Fibroblast of mammary gland (primary cell): ENCODE measurements at regions not wholly inside any gene's neighbourhood (a gene's known extent, or its start where the extent isn't known, plus 50 kb on each side); places are given as distances from the start of the nearest gene placed in this dataset.
"Not testable (repeated sequence)": the region's sequence is repeated elsewhere in the genome, so short reads cannot be mapped to it uniquely, and the experiment has no call there.

Experiments used
- DNase-seq: peaks from one replicate; pipeline ENCODE4 v3.0.0-alpha.2; 2010; ENCODE audit warnings: low read depth
- H3K4me3 ChIP-seq: 2 replicates; pipeline ENCODE4 v1.5.1; 2011; ENCODE audit warnings: low read depth, mild to moderate bottlenecking, low read length, moderate library complexity; ENCODE audit not compliant: control insufficient read depth
- CTCF ChIP-seq: conservative IDR thresholded peaks from 2 replicates; pipeline ENCODE4 v1.5.1; 2011; ENCODE audit warnings: low read depth, low read length, inconsistent platforms; ENCODE audit not compliant: control insufficient read depth, insufficient read depth

DNA sequence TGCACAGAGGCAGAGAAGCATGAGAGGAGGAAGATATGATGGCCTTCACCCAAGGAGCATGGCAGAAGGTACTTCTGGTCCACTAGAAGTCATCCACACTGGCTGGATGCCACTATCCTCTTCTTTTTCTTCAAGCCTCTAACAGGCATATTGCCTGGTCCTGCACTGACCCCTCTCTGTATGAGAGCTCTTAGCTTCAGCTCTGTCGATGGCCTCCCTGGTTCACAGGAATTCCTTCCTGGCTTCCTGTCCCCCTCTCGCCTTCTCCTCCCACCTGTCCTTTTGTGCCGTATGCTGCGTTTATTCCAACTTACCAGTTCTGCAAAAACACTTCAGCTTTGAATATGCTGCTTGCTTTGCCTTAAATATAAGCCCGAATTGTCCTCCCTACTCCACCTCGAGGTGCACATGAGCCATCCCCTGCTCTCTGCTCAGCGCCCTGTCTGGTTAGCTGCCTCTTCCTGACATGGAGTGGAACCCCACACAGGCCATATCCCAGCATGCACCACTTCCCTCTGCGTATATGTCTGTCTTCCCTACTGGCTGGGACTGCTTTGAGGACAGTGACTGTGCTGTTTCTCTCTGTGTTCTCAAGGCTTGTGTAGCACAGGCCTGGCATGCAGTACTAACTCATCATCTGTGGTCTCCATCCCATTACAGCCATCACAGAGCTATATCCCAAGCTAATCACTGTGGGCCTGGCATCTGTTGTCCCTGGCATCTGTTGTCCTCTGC lies 474.9 kb downstream of the EIPR1 start:
- TF ChIP-seq CTCF = no peak
- no peak overlapping the region for H3K4me3 ChIP-seq
- no peak for DNase-seq

DNA sequence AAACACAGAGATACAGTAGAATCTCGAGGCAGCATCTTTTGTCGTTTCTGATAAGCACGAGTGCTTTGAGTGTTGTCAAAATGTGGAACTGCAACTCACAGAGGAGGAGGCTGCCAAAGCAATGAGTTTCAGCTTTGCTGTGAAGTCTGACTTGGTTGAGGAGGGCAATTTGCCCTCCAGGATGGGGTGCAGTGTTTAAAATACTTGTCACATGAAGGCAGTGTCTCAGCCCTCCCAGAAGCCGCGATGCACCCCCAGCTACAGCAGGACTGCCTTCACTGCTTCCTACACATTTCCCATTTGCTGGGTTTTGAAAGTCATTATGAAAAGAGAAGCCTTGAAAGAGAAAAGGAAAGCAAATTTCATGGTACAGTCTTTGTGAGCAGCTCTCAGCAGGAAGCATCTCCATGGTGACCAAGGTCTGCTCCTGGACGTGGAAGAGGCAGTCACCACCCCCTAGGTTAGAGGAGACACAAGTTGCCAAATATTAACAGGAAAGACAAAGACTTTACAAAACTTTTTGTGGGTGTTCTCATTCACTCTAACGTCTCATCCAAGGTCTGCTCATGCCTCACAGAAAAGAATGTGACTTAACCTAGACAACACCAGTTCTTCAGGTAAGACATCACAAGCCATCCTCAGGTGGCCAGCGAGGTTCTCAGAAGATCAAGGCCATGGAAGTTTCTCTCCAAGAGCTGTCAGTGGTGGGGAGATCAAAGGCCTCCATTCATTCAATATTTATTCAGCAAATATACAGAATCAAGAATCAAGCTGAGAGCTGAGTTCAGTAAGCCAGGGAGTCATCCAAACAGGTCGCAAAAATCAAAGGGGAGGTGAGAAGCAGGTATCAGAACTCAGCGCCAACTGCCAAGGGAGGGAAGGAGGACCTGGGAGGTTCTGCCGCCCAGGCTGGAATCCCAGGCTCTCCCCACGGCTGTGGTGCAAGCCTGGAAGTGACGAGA lies 476.0 kb downstream of the EIPR1 start:
- no peak for DNase-seq
- H3K4me3 ChIP-seq = no peak overlapping the region
- no peak for TF ChIP-seq CTCF

GRCh38 chr2:2899826-2900225 lies 477.8 kb downstream of the EIPR1 start:
- DNase-seq = no peak
- no peak for TF ChIP-seq CTCF
- H3K4me3 ChIP-seq = no peak overlapping the region

GRCh38 chr2:2898744-2899143 lies 478.9 kb downstream of the EIPR1 start:
- no peak for TF ChIP-seq CTCF
- no peak overlapping the region for H3K4me3 ChIP-seq
- DNase-seq = no peak

DNA sequence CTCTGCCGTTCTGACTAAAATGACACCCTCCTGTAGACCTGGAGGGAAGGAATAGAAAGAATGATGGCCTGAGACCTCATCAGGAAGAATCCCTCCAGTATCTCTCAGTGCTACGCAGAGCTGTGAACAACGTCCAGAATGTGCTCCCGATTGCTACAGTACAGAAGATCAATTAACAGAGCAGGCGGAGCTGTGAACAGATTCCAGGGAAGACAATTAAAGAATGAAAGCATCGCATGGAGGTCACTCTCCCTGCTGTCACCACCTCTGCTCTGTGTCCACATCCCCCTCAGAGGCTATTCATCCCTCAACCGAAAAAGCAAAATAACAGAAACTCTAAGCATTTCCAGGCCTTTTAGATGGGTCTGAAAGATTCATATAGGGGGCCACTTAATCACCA lies 481.0 kb downstream of the EIPR1 start:
- TF ChIP-seq CTCF = no peak
- no peak overlapping the region for H3K4me3 ChIP-seq
- no peak for DNase-seq

GRCh38 chr2:2896011-2896410 lies 481.6 kb downstream of the EIPR1 start:
- no peak for DNase-seq
- TF ChIP-seq CTCF = no peak
- H3K4me3 ChIP-seq = no peak overlapping the region

- H3K4me3 ChIP-seq, DNase-seq: not testable (repeated sequence)
Observed at GRCh38 chr2:2894011-2894410, 483.6 kb downstream of the EIPR1 start.
